Upper lobe of left lung (tissue), 4 donors: ENCODE measurements at regions not wholly inside any gene's neighbourhood (a gene's known extent, or its start where the extent isn't known, plus 50 kb on each side); places are given as distances from the start of the nearest gene placed in this dataset.

Experiments used
- CTCF ChIP-seq, 6 experiments: fragments of 450-650 bp in 4 of 6; fragments of 200-600 bp in 2 of 6; sonication (generic) in 2 of 6; IDR thresholded peaks; one replicate each; pipeline ENCODE4 v1.5.1; 2016 to 2019; ENCODE audit warnings: antibody characterized with exemption in 6 of 6
- POLR2A ChIP-seq, 4 donors: fragments of 450-650 bp; IDR thresholded peaks; one replicate each; pipeline ENCODE4 v1.5.1; 2016 to 2017; ENCODE audit warnings: antibody characterized with exemption in 4 of 4, mild to moderate bottlenecking in 2 of 4

GRCh38 chr2:180707884-180708205 is 272.6 kb upstream of the UBE2E3 start:
- TF ChIP-seq POLR2A (IDR thresholded peaks at IDR 0.05) (no peak), CTCF (IDR thresholded peaks at IDR 0.05) (no peak)
